H1 (cell line): ENCODE measurements at regions not wholly inside any gene's neighbourhood (a gene's known extent, or its start where the extent isn't known, plus 50 kb on each side); places are given as distances from the start of the nearest gene placed in this dataset.

ENCODE experiments used
- CTCF ChIA-PET: fragments of 300-600 bp; sonication (Branson Sonifier 250); formaldehyde crosslinking; loops from one replicate; lab custom pipeline; 2021; ENCODE audit not compliant: partially characterized antibody; lab: Charles Lee
- POLR2A ChIA-PET: fragments of 300-600 bp; sonication (Branson Sonifier 250); formaldehyde crosslinking; loops from one replicate; lab custom pipeline; 2021; ENCODE audit warnings: inconsistent platforms; ENCODE audit not compliant: partially characterized antibody; lab: Charles Lee
- DNase-seq, 2 experiments: peaks; one replicate each; pipeline versions ENCODE4 v3.0.0 to v3.0.0-alpha.2; 2010 to 2022; ENCODE audit warnings: low spot score in 2 of 2, low read depth in 1 of 2, mixed read lengths in 1 of 2
- FAIRE-seq: peaks from 2 replicates; lab custom pipeline; 2011; peaks lifted over from hg19 to GRCh38; lab: Jason Lieb, UNC
- H2AFZ ChIP-seq: 2 replicates; pipeline ENCODE4 v1.8.1; 2012; ENCODE audit warnings: low read length, inconsistent platforms
- H2AK5ac ChIP-seq: 2 replicates; pipeline ENCODE4 v1.6.1; 2013; ENCODE audit warnings: low read depth, low read length
- H2BK120ac ChIP-seq: replicated peaks from 2 replicates; pipeline ENCODE3; 2013; ENCODE audit warnings: low read depth, low read length, inconsistent platforms
- H2BK12ac ChIP-seq: 2 replicates; pipeline ENCODE4 v1.6.1; 2013; ENCODE audit warnings: low read depth, low read length
- H2BK15ac ChIP-seq: 2 replicates; pipeline ENCODE4 v1.6.1; 2013; ENCODE audit warnings: low read length
- H2BK20ac ChIP-seq: 2 replicates; pipeline ENCODE4 v1.6.1; 2013; ENCODE audit warnings: low read length
- H2BK5ac ChIP-seq: 2 replicates; pipeline ENCODE4 v1.6.1; 2013; ENCODE audit warnings: low read depth, low read length
- H3K14ac ChIP-seq: 2 replicates; pipeline ENCODE4 v1.6.1; 2013; ENCODE audit warnings: inconsistent platforms; ENCODE audit not compliant: insufficient read length
- H3K18ac ChIP-seq: 2 replicates; pipeline ENCODE4 v1.6.1; 2013; ENCODE audit warnings: low read length; ENCODE audit errors: extremely low read depth
- H3K23ac ChIP-seq: 2 replicates; pipeline ENCODE4 v1.6.1; 2013; ENCODE audit warnings: inconsistent platforms; ENCODE audit not compliant: insufficient read length
- H3K23me2 ChIP-seq: 2 replicates; pipeline ENCODE4 v1.6.1; 2013; ENCODE audit warnings: low read depth, low read length
- H3K27ac ChIP-seq: 2 replicates; pipeline ENCODE4 v1.6.1; 2011; ENCODE audit warnings: low read depth, low read length, inconsistent platforms
- H3K27me3 ChIP-seq, 4 experiments: replicated peaks in 1 of 4; 1 replicate in 1 of 4; 2 replicates in 3 of 4; pipeline versions ENCODE4 v1.6.1 to v1.8.1; 2011 to 2013; ENCODE audit warnings: low read length in 3 of 4, mild to moderate bottlenecking in 3 of 4, inconsistent platforms in 2 of 4, mixed read lengths in 2 of 4, moderate library complexity in 1 of 4; ENCODE audit not compliant: control insufficient read depth in 3 of 4, insufficient read depth in 3 of 4; ENCODE audit errors: extremely low read depth in 1 of 4
- H3K36me3 ChIP-seq, 4 experiments: 2 replicates each; pipeline versions ENCODE4 v1.6.1 to v1.8.1; 2011 to 2013; ENCODE audit warnings: mild to moderate bottlenecking in 4 of 4, low read length in 3 of 4, moderate library complexity in 2 of 4, control low read depth in 1 of 4, inconsistent platforms in 1 of 4; ENCODE audit not compliant: insufficient read depth in 4 of 4, control insufficient read depth in 2 of 4
- H3K4ac ChIP-seq: replicated peaks from 2 replicates; pipeline ENCODE3; 2013; ENCODE audit warnings: low read length, low read depth, mixed read lengths, inconsistent platforms; ENCODE audit not compliant: insufficient read length
- H3K4me1 ChIP-seq, 4 experiments: replicated peaks in 1 of 4; 1 replicate in 1 of 4; 2 replicates in 3 of 4; pipeline versions ENCODE4 v1.6.1 to v1.8.1; 2011 to 2013; ENCODE audit warnings: low read length in 3 of 4, inconsistent platforms in 2 of 4, mixed read lengths in 1 of 4; ENCODE audit not compliant: insufficient read depth in 4 of 4, control insufficient read depth in 3 of 4
- H3K4me2 ChIP-seq, 2 experiments: 2 replicates each; pipeline versions ENCODE4 v1.6.1 to v1.8.1; 2011 to 2013; ENCODE audit warnings: low read depth in 2 of 2, low read length in 2 of 2, control low read depth in 1 of 2, inconsistent platforms in 1 of 2, mild to moderate bottlenecking in 1 of 2; ENCODE audit not compliant: insufficient read depth in 1 of 2
- H3K4me3 ChIP-seq, 4 experiments: fragments of 200-600, 300-600 bp in 1 of 4; sonication (generic), shearing (Covaris generic), sonication (Bioruptor Twin) in 1 of 4; 2 replicates each; pipeline versions ENCODE4 v1.5.1 to v1.8.1; 2011 to 2016; ENCODE audit warnings: low read length in 4 of 4, low read depth in 3 of 4, control low read depth in 2 of 4, inconsistent platforms in 2 of 4, mild to moderate bottlenecking in 2 of 4, mixed read lengths in 1 of 4, moderate library complexity in 1 of 4; ENCODE audit not compliant: insufficient read depth in 2 of 4; ENCODE audit errors: extremely low read depth in 1 of 4
- H3K56ac ChIP-seq: replicated peaks from 2 replicates; pipeline ENCODE3; 2013; ENCODE audit warnings: low read depth, mild to moderate bottlenecking, mixed read lengths, low read length, inconsistent platforms; ENCODE audit not compliant: insufficient read length
- H3K79me1 ChIP-seq: 2 replicates; pipeline ENCODE4 v1.6.1; 2013; ENCODE audit warnings: low read depth, low read length, control low read depth
- H3K79me2 ChIP-seq, 2 experiments: 2 replicates each; pipeline versions ENCODE4 v1.6.1 to v1.8.1; 2012 to 2013; ENCODE audit warnings: low read length in 2 of 2, mild to moderate bottlenecking in 2 of 2, inconsistent platforms in 1 of 2; ENCODE audit not compliant: insufficient read depth in 2 of 2, control insufficient read depth in 1 of 2
- H3K9ac ChIP-seq, 4 experiments: replicated peaks in 1 of 4; 1 replicate in 1 of 4; 2 replicates in 3 of 4; pipeline versions ENCODE4 v1.6.1 to v1.8.1; 2011 to 2013; ENCODE audit warnings: low read depth in 3 of 4, low read length in 3 of 4, control low read depth in 2 of 4, mild to moderate bottlenecking in 2 of 4, moderate library complexity in 2 of 4, inconsistent platforms in 1 of 4; ENCODE audit errors: extremely low read depth in 1 of 4
- H3K9me3 ChIP-seq, 2 experiments: 2 replicates each; pipeline versions ENCODE4 v1.6.1 to v1.8.1; 2012 to 2013; ENCODE audit warnings: mild to moderate bottlenecking in 2 of 2, moderate library complexity in 2 of 2, control low read depth in 1 of 2, inconsistent platforms in 1 of 2, low read depth in 1 of 2, low read length in 1 of 2, mixed read lengths in 1 of 2; ENCODE audit not compliant: insufficient read depth in 2 of 2
- H4K20me1 ChIP-seq, 2 experiments: replicated peaks in 1 of 2; 2 replicates each; pipeline versions ENCODE3 to v1.8.1; 2011 to 2013; ENCODE audit warnings: inconsistent platforms in 2 of 2, low read length in 2 of 2, mild to moderate bottlenecking in 1 of 2; ENCODE audit not compliant: insufficient read depth in 2 of 2, control insufficient read depth in 1 of 2
- H4K5ac ChIP-seq: 2 replicates; pipeline ENCODE4 v1.6.1; 2013; ENCODE audit warnings: low read length, low read depth, mixed read lengths, inconsistent platforms; ENCODE audit not compliant: insufficient read length
- H4K8ac ChIP-seq: 2 replicates; pipeline ENCODE4 v1.8.0; 2013; ENCODE audit warnings: mild to moderate bottlenecking, moderate library complexity, low read length, inconsistent platforms; ENCODE audit not compliant: insufficient read depth; ENCODE audit errors: extremely low read depth
- H4K91ac ChIP-seq: replicated peaks from 2 replicates; pipeline ENCODE3; 2013; ENCODE audit warnings: low read length, mixed read lengths, inconsistent platforms; ENCODE audit not compliant: insufficient read length
- ASH2L ChIP-seq: fragments of 200-600, 300-600 bp; sonication (generic); IDR thresholded peaks from one replicate; pipeline ENCODE4 v1.7.1; 2017; ENCODE audit warnings: low read length
- BCL11A ChIP-seq, 2 experiments: IDR thresholded peaks; one replicate each; pipeline ENCODE4 v1.6.1; 2011; ENCODE audit warnings: low read depth in 2 of 2, low read length in 2 of 2, mild to moderate bottlenecking in 2 of 2
- CBX8 ChIP-seq: fragments of 300-800, 300-1000 bp; sonication (generic); IDR thresholded peaks from 2 replicates; pipeline ENCODE4 v1.7.1; 2016; ENCODE audit warnings: low read depth, low read length, borderline replicate concordance
- CHD1 ChIP-seq: IDR thresholded peaks from 2 replicates; pipeline ENCODE4 v1.6.1; 2012; ENCODE audit warnings: low read depth, low read length, improper control_type of control experiment
- CHD2 ChIP-seq: IDR thresholded peaks from 2 replicates; pipeline ENCODE4 v1.6.1; 2012; ENCODE audit warnings: low read length, improper control_type of control experiment
- CREB1 ChIP-seq: IDR thresholded peaks from 2 replicates; pipeline ENCODE4 v1.6.1; 2012; ENCODE audit warnings: inconsistent platforms
- CTBP2 ChIP-seq: IDR thresholded peaks from 2 replicates; pipeline ENCODE4 v1.7.0; 2011; ENCODE audit warnings: borderline replicate concordance, mild to moderate bottlenecking, moderate library complexity, mixed read lengths, low read length; ENCODE audit not compliant: insufficient read depth, insufficient read length
- FOSL1 ChIP-seq: IDR thresholded peaks from 2 replicates; pipeline ENCODE4 v1.6.1; 2011; ENCODE audit warnings: mild to moderate bottlenecking, low read depth, low read length, moderate library complexity; ENCODE audit not compliant: insufficient read depth
- HDAC2 ChIP-seq, 2 experiments: fragments of 300-600 bp in 1 of 2; sonication (generic) in 1 of 2; IDR thresholded peaks; 2 replicates each; pipeline ENCODE4 v1.6.1; 2011 to 2012; ENCODE audit warnings: low read depth in 2 of 2, low read length in 2 of 2, mild to moderate bottlenecking in 2 of 2, moderate library complexity in 2 of 2, borderline replicate concordance in 1 of 2, inconsistent platforms in 1 of 2
- JUN ChIP-seq: IDR thresholded peaks from 2 replicates; pipeline ENCODE4 v1.6.1; 2011; ENCODE audit warnings: low read depth, mild to moderate bottlenecking, improper control_type of control experiment, low read length
- JUND ChIP-seq: IDR thresholded peaks from 2 replicates; pipeline ENCODE4 v1.6.1; 2011; ENCODE audit warnings: mild to moderate bottlenecking, improper control_type of control experiment, low read length
- NANOG ChIP-seq: IDR thresholded peaks from 2 replicates; pipeline ENCODE4 v1.6.1; 2011; ENCODE audit warnings: low read length, low read depth, mild to moderate bottlenecking, inconsistent platforms; ENCODE audit not compliant: insufficient read depth, poor library complexity, severe bottlenecking
- POLR2AphosphoS5 ChIP-seq: IDR thresholded peaks from 2 replicates; pipeline ENCODE4 v1.6.1; 2011; ENCODE audit warnings: low read depth, low read length
- POU5F1 ChIP-seq: IDR thresholded peaks from 2 replicates; pipeline ENCODE4 v1.6.1; 2011; ENCODE audit warnings: low read depth, mild to moderate bottlenecking, low read length, moderate library complexity
- SIX5 ChIP-seq: IDR thresholded peaks from 2 replicates; pipeline ENCODE4 v1.6.1; 2011; ENCODE audit warnings: mild to moderate bottlenecking, low read depth, low read length
- ZNF274 ChIP-seq: IDR thresholded peaks from 2 replicates; pipeline ENCODE4 v1.7.0; 2012; ENCODE audit warnings: low read length, borderline replicate concordance; ENCODE audit errors: extremely low read depth
- WGBS, 2 experiments: shearing (Covaris generic) in 1 of 2; methylation state at CpG; one replicate each; pipeline versions ENCODE4 v1.1.6 to v1.1.7; 2013 to 2015; ENCODE audit warnings: low lambda C conversion rate in 2 of 2, mixed read lengths in 2 of 2, inconsistent platforms in 1 of 2, low coverage in 1 of 2, missing lambda C conversion rate in 1 of 2; ENCODE audit not compliant: insufficient replicate concordance in 2 of 2, insufficient coverage in 1 of 2, insufficient read length in 1 of 2; ENCODE audit errors: extremely low coverage in 1 of 2, missing lambda C conversion rate in 1 of 2; 5-methylcytosine and 5-hydroxymethylcytosine counted together

DNA sequence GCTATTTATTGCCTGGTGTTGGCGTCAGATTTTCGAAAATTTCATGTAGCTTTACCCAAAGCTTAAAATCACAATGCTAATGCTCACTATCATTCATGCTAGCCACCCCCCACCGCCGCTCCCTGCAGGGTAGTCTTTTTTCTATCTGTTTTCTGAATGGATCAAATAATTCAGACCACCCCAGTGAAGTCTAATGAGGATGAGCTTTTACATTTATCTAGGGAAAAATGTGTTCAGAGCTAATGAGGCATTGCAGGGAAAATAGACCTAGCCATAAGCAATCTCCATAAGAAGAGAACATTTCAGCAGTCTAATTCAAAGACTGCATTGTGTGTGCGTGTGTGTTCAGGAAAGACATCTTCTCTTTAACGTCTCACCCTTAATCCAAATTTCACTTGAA is 533.0 kb upstream of the PRMT6 start:
- WGBS, 2 experiments: 20% methylated on average over 6 of the region's 6 CpGs; no CpG with 5 or more reads in 1 of the 2 experiments
- Histone ChIP-seq H4K20me1 (no peaks in the 10 kb centered on the region), H3K56ac (no peak overlapping the region), H3K4me3 (peak overlapping the region in 1 of 4 experiments; percentile 17; a peak in 1 of 8 replicates), H3K9ac (no peak overlapping the region), H3K79me1 (no peaks in the 10 kb centered on the region), H3K23me2 (no peaks in the 10 kb centered on the region), H3K27me3 (no peaks in the 10 kb centered on the region), H2BK15ac (no peak overlapping the region), H2BK5ac (no peak overlapping the region), H2AFZ (no peak overlapping the region), H2BK20ac (no peak overlapping the region), H4K8ac (no peak overlapping the region), H3K4ac (no peak overlapping the region), H3K36me3 (no peaks in the 10 kb centered on the region), H4K5ac (no peak overlapping the region), H3K18ac (no peak overlapping the region; the same call in 1 of the 2 replicates), H3K27ac (no peak overlapping the region), H3K9me3 (no peaks in the 10 kb centered on the region), H3K79me2 (no peaks in the 10 kb centered on the region), H4K91ac (no peak overlapping the region), H2AK5ac (no peak overlapping the region), H2BK120ac (no peak overlapping the region), H2BK12ac (no peak overlapping the region), H3K4me2 (peak overlapping the region; percentile 1 to 44; a peak in 2 of 4 replicates), H3K4me1 (peaks cover 0 to 9% (median 2%) of the 10 kb centered on the region in 4 experiments; a peak in 2 of 7 replicates), H3K14ac (no peak overlapping the region), H3K23ac (no peak overlapping the region)
- CTCF ChIA-PET: interaction anchor here (1.0 kb wide), 1 partner anchor 11 kb away, joined by 3 read pairs; no protein-coding TSS in a partner anchor
- FAIRE-seq (no peak), DNase-seq (no peak)
- POLR2A ChIA-PET: no interaction called here
- no peak for TF ChIP-seq FOSL1
- no peak for TF ChIP-seq JUN
- no peak for TF ChIP-seq CTBP2
- no peak for TF ChIP-seq JUND
- TF ChIP-seq CBX8: no peak
- TF ChIP-seq POU5F1: no peak
- no peak for TF ChIP-seq BCL11A (IDR thresholded peaks at IDR 0.05; ENCODE audit: low read depth in 2 of 2, low read length in 2 of 2)
- TF ChIP-seq CHD2: no peak
- TF ChIP-seq HDAC2 (IDR thresholded peaks at IDR 0.05; ENCODE audit: borderline replicate concordance in 1 of 2, low read depth in 2 of 2, low read length in 2 of 2): no peak
- no peak for TF ChIP-seq NANOG
- no peak for TF ChIP-seq ASH2L
- no peak for TF ChIP-seq ZNF274
- no peak for TF ChIP-seq CHD1
- no peak for TF ChIP-seq SIX5
- no peak for TF ChIP-seq POLR2AphosphoS5
- TF ChIP-seq CREB1: no peak
